Coronary artery (tissue), 2 donors: ENCODE measurements at regions not wholly inside any gene's neighbourhood (a gene's known extent, or its start where the extent isn't known, plus 50 kb on each side); places are given as distances from the start of the nearest gene placed in this dataset.

Experiments
- DNase-seq: peaks from one replicate; pipeline ENCODE4 v3.0.0-alpha.2; 2017; ENCODE audit warnings: low spot score
- H3K27ac ChIP-seq, 2 donors: fragments of 200-600 bp; sonication (generic); one replicate each; pipeline ENCODE4 v1.5.1; 2016 to 2019
- H3K4me3 ChIP-seq: fragments of 200-600 bp; sonication (generic); 2 replicates; pipeline ENCODE4 v1.5.1; 2016; ENCODE audit warnings: mild to moderate bottlenecking, moderate library complexity
- CTCF ChIP-seq: fragments of 200-600 bp; sonication (generic); IDR thresholded peaks from one replicate; pipeline ENCODE4 v1.5.1; 2019; ENCODE audit warnings: antibody characterized with exemption

- DNase-seq = no peak
- Histone ChIP-seq H3K27ac (no peak overlapping the region), H3K4me3 (no peak overlapping the region)
- TF ChIP-seq CTCF = no peak
Measured at GRCh38 chr6:122859676-122860075, 70.6 kb downstream of the SMPDL3A start.

GRCh38 chr6:122861594-122861993 lies 72.5 kb downstream of the SMPDL3A start:
- TF ChIP-seq CTCF = no peak
- DNase-seq = no peak
- Histone ChIP-seq H3K4me3 (no peak overlapping the region), H3K27ac (no peak overlapping the region)

- no peak overlapping the region for H3K4me3 ChIP-seq
- TF ChIP-seq CTCF = no peak
- no peak overlapping the region for H3K27ac ChIP-seq
- no peak for DNase-seq
Measured at GRCh38 chr6:122868137-122868536, 79.1 kb downstream of the SMPDL3A start.

- no peak for DNase-seq
- TF ChIP-seq CTCF = peak; percentile 16
- Histone ChIP-seq H3K27ac (no peak overlapping the region), H3K4me3 (no peak overlapping the region)
Measured at GRCh38 chr6:122869437-122870024, 80.5 kb downstream of the SMPDL3A start.

GRCh38 chr6:122871079-122871478 lies 82.0 kb downstream of the SMPDL3A start:
- no peak overlapping the region for H3K4me3 ChIP-seq
- no peak for DNase-seq
- H3K27ac ChIP-seq = no peak overlapping the region
- TF ChIP-seq CTCF = no peak

- Histone ChIP-seq H3K4me3 (no peak overlapping the region), H3K27ac (no peak overlapping the region)
- TF ChIP-seq CTCF = no peak
- DNase-seq = no peak
Measured at GRCh38 chr6:122872311-122872710, 83.3 kb downstream of the SMPDL3A start.

GRCh38 chr6:122877302-122877701 lies 88.2 kb downstream of the SMPDL3A start:
- no peak for DNase-seq
- TF ChIP-seq CTCF = no peak
- no peak overlapping the region for H3K4me3 ChIP-seq
- H3K27ac ChIP-seq = no peak overlapping the region
